ENCODE measurements at regions not wholly inside any gene's neighbourhood (a gene's known extent, or its start where the extent isn't known, plus 50 kb on each side); places are given as distances from the start of the nearest gene placed in this dataset.

DNA sequence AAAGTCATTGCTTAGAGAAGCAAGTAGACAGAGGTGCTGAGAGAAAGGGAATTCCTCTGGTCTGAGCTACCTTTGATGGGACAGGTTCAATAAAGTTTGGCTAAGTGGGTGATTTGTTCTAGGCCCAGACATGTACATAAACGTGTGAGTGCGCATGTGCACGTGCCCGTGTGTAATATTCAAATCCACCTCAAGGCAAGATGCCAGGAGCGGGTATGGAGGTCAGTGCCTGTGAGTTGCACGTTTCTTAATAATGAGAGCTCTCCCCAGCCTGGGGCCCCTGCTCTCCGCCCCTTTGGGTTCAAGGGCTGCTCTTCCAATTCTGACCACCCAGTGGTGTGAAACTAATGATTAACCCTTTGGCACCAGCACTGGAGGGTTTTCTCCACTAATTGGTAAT lies 53.8 kb upstream of the LMO4 start:
- DNase-seq (ENCODE audit: low spot score) = no peak

DNA sequence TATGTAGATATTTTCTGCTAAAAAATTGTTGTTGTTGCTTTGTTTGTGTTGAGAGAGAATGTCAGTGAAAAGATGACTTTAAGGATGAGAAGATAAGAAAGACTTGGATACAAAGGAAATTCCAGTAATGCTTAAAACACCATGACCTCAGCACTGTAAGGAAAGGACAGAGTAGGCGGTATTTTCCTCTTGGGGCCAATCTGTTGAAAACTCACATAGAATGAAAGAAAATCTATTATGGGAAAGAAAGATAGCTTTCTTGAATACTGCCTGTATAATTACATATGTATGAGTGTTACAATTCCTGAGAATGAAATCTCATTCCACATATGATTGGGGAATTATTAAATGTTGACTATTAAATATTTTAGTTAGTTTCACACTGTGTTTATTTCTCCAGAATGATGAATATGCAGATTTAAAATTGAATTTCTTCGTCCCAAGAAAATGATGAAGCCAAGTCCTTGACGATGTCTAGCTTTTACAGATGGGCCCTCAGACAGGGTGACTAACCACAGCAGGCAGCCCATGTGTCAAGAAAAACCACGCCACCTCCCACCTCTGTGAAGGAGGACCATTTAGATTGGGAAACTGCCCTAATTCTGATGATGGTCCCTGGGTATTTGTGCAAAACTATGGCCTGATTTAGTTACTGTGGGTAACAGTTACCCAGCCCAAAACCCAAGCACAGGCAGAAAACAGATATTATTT lies 49.7 kb upstream of the LMO4 start:
- no peak for DNase-seq (ENCODE audit: low spot score)

Measured in AG08396 (cell line).